ENCODE measurements at regions not wholly inside any gene's neighbourhood (a gene's known extent, or its start where the extent isn't known, plus 50 kb on each side); places are given as distances from the start of the nearest gene placed in this dataset.

DNA sequence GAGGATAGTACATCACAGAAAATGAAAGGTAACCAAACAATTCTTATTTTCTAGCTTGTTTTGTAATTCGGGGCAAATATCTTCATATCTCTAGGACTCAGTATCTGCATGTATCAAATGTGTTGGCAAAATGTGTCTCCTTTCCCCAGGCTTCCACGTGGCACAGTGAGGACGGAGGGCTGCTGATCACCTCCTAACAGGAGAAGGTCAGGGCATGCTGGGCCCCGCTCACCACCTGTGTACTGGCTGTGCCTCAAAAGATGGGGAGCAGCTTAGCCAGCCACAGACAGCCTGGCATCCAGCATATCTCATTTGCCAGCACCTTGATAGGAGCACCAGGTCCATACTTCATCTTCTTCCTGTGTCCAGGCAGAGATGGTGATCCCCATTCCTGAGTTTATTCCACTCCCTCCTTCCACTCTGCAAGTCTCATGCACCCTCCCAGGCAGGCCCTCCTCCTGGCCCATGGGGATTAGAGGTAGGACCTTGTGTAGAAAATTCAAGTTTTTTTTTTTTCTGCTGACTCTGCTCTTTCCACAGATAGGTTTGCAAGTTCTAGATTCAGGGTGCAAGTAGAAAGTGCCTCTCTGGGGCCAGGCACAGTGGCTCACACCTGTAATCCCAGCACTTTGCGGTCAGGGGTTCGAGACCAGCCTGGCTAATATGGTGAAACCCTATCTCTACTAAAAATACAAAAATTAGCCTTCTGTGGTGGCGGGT, 1639.0 kb upstream of the SLC10A2 start:
- Histone ChIP-seq H3K36me3 (ENCODE audit: insufficient read depth, low read length) (no peaks in the 10 kb centered on the region), H3K27ac (no peak overlapping the region), H3K4me3 (no peak overlapping the region), H3K9me3 (ENCODE audit: low read depth, low read length) (no peaks in the 10 kb centered on the region), H3K9ac (ENCODE audit: insufficient read length) (no peak overlapping the region)
- no peak for DNase-seq (ENCODE audit: low read depth, low spot score)
- TF ChIP-seq POLR2AphosphoS5 (IDR thresholded peaks at IDR 0.05; ENCODE audit: borderline replicate concordance, low read depth, low read length) (no peak), EZH2 (IDR thresholded peaks at IDR 0.05) (no peak), FOXP2 (optimal IDR thresholded peaks at IDR 0.05; ENCODE audit: control extremely low read depth, extremely low read length, insufficient read depth) (no peak)

DNA sequence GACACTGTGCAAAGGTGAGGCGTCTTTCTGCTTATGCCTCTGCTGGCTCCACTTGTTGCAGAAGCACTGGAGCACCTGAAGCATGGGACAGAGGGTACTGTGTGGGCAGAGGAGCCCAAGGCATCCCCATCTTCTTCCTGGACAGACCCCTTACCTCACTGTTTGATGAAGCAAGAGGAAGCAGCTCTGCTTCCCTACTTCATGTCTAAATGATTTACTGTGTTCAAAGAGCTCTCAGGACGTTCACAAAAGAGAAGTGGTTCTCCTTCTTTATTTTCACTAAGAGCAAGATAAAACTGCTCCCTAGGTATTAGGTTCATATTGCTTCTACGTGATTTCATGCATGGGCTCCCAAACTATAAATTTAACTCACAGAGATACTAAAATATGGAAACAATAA, 1635.4 kb upstream of the SLC10A2 start:
- H3K27ac ChIP-seq: no peak overlapping the region
- no peak for DNase-seq (ENCODE audit: low read depth, low spot score)
- no peaks in the 10 kb centered on the region for H3K9me3 ChIP-seq (ENCODE audit: low read depth, low read length)
- H3K4me3 ChIP-seq: no peak overlapping the region
- TF ChIP-seq EZH2 (IDR thresholded peaks at IDR 0.05) (no peak), POLR2AphosphoS5 (IDR thresholded peaks at IDR 0.05; ENCODE audit: borderline replicate concordance, low read depth, low read length) (no peak), FOXP2 (optimal IDR thresholded peaks at IDR 0.05; ENCODE audit: control extremely low read depth, extremely low read length, insufficient read depth) (no peak)
- no peaks in the 10 kb centered on the region for H3K36me3 ChIP-seq (ENCODE audit: insufficient read depth, low read length)
- H3K9ac ChIP-seq (ENCODE audit: insufficient read length): no peak overlapping the region

DNA sequence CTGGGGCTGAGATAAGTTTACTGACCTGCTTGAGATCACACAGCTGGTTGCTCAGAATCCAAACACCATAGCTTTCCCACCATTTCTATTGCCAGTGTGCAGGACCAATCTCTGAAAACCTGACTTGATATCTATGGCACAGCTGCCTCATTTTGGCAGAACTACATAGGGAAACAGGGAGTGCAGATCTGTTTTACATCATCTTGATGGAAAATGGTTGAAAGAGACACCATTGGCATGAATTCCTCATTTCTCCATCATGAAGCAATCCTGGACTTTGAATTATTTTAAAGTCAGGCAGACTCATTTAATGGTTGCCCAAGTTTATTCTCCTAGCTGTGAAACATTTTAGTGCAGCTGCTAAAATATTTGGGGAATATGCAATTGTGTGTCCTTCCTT, 1628.2 kb upstream of the SLC10A2 start:
- no peaks in the 10 kb centered on the region for H3K36me3 ChIP-seq (ENCODE audit: insufficient read depth, low read length)
- no peaks in the 10 kb centered on the region for H3K9me3 ChIP-seq (ENCODE audit: low read depth, low read length)
- no peak overlapping the region for H3K4me3 ChIP-seq
- TF ChIP-seq FOXP2 (optimal IDR thresholded peaks at IDR 0.05; ENCODE audit: control extremely low read depth, extremely low read length, insufficient read depth) (no peak), EZH2 (IDR thresholded peaks at IDR 0.05) (no peak)
- H3K9ac ChIP-seq (ENCODE audit: insufficient read length): no peak overlapping the region
- no peak for DNase-seq (ENCODE audit: low read depth, low spot score)
- no peak overlapping the region for H3K27ac ChIP-seq

DNA sequence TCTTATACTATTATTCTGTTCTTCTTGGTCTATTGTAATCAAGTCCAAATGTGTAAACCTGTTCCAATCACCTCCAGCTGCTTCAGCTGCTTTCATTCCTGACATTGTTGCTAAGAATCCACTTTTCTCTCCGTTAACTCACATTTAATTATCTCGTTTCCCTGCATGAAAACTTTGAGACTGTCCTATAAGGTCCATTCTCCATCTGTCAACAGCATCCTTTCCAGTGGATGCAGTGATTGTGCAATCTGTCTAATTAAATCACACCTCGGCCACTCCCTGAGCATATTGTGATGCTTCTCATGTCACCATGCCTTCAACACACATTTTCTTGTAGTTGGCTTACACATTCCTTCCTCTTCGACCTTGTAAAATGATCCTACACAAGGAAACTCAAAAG, 1626.9 kb upstream of the SLC10A2 start:
- no peak for DNase-seq (ENCODE audit: low read depth, low spot score)
- Histone ChIP-seq H3K27ac (no peak overlapping the region), H3K9ac (ENCODE audit: insufficient read length) (no peak overlapping the region), H3K4me3 (no peak overlapping the region), H3K9me3 (ENCODE audit: low read depth, low read length) (no peaks in the 10 kb centered on the region), H3K36me3 (ENCODE audit: insufficient read depth, low read length) (no peaks in the 10 kb centered on the region)
- no peak for TF ChIP-seq FOXP2 (optimal IDR thresholded peaks at IDR 0.05; ENCODE audit: control extremely low read depth, extremely low read length, insufficient read depth)
- TF ChIP-seq EZH2 (IDR thresholded peaks at IDR 0.05): no peak
- TF ChIP-seq POLR2AphosphoS5 (IDR thresholded peaks at IDR 0.05; ENCODE audit: borderline replicate concordance, low read depth, low read length): no peak

DNA sequence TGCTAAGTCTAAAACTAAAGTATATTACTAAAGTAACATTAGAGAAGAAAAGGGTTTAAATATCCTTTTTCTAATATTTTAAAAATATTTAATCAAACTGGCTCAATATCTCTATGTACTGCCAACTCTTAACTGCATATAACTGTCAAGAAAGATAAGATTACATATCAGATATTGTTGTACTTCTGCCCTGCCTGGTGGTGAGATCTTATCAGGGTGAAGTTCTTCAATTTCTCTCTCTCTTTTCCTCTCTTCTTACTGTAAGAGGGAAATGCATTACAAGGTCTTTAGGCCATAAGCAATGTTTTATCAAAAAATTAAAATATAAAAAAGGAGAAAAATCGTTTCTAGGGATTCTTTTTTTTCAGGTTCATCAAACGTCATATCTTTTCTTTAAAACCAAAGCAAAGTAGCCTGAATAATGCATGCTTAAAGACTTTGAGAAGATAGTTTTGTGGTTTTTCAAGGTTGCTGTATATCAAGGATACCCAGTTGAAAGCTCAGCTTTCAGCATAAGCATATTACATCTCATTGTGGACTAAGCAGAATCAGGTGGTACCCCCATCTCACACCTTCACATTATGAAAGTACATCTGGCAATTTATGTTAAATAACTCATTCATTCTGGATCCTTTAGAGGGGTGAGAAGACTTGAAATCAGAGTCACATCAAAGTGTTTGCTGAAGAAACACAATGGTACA, 1625.7 kb upstream of the SLC10A2 start:
- TF ChIP-seq POLR2AphosphoS5 (IDR thresholded peaks at IDR 0.05; ENCODE audit: borderline replicate concordance, low read depth, low read length) (no peak), FOXP2 (optimal IDR thresholded peaks at IDR 0.05; ENCODE audit: control extremely low read depth, extremely low read length, insufficient read depth) (no peak), EZH2 (IDR thresholded peaks at IDR 0.05) (no peak)
- no peak overlapping the region for H3K27ac ChIP-seq
- H3K4me3 ChIP-seq: no peak overlapping the region
- DNase-seq (ENCODE audit: low read depth, low spot score): no peak
- H3K9me3 ChIP-seq (ENCODE audit: low read depth, low read length): no peaks in the 10 kb centered on the region
- H3K9ac ChIP-seq (ENCODE audit: insufficient read length): no peak overlapping the region
- no peaks in the 10 kb centered on the region for H3K36me3 ChIP-seq (ENCODE audit: insufficient read depth, low read length)

DNA sequence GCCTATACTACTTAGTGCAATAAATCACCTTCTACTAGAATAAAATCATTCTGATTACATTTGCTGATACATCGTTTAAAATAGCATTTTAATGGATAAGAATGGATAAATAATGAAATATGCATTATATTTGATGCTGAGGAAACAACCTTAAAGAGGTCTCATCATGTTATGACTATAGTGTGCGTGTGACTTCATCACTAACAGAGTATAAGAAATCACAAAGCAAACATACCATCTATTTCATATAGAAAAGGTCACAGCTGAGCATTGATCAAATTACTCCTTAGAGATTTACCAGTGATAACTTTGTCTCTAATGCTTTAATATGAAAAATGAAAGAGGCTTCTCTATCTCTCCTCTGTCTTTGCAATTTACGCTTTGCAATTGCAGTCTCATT, 1620.3 kb upstream of the SLC10A2 start:
- Histone ChIP-seq H3K36me3 (ENCODE audit: insufficient read depth, low read length) (no peaks in the 10 kb centered on the region), H3K4me3 (no peak overlapping the region), H3K9ac (ENCODE audit: insufficient read length) (no peak overlapping the region), H3K27ac (no peak overlapping the region), H3K9me3 (ENCODE audit: low read depth, low read length) (no peaks in the 10 kb centered on the region)
- TF ChIP-seq EZH2 (IDR thresholded peaks at IDR 0.05) (no peak), FOXP2 (optimal IDR thresholded peaks at IDR 0.05; ENCODE audit: control extremely low read depth, extremely low read length, insufficient read depth) (no peak), POLR2AphosphoS5 (IDR thresholded peaks at IDR 0.05; ENCODE audit: borderline replicate concordance, low read depth, low read length) (no peak)
- no peak for DNase-seq (ENCODE audit: low read depth, low spot score)

DNA sequence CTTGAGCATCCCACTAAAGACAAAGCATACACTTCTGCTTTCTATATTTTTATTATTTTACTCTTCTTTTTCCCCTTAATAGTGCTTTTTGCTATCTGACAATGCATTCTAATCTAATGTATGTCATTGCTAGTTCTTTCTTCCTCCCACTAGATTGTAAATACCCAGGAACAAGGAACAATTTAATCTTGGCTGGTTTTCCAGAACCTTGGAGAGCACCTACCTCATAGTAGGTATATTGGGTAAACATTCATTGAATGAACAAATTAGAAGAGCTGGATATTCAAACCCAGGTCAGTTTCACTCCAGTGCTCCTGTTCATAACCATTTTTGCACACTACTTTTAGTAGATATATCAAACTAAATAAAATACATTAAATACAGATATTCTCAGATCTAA, 1617.6 kb upstream of the SLC10A2 start:
- no peak overlapping the region for H3K27ac ChIP-seq
- TF ChIP-seq POLR2AphosphoS5 (IDR thresholded peaks at IDR 0.05; ENCODE audit: borderline replicate concordance, low read depth, low read length) (no peak), FOXP2 (optimal IDR thresholded peaks at IDR 0.05; ENCODE audit: control extremely low read depth, extremely low read length, insufficient read depth) (no peak), EZH2 (IDR thresholded peaks at IDR 0.05) (no peak)
- H3K9me3 ChIP-seq (ENCODE audit: low read depth, low read length): no peaks in the 10 kb centered on the region
- no peak overlapping the region for H3K4me3 ChIP-seq
- H3K36me3 ChIP-seq (ENCODE audit: insufficient read depth, low read length): no peaks in the 10 kb centered on the region
- no peak overlapping the region for H3K9ac ChIP-seq (ENCODE audit: insufficient read length)
- no peak for DNase-seq (ENCODE audit: low read depth, low spot score)

DNA sequence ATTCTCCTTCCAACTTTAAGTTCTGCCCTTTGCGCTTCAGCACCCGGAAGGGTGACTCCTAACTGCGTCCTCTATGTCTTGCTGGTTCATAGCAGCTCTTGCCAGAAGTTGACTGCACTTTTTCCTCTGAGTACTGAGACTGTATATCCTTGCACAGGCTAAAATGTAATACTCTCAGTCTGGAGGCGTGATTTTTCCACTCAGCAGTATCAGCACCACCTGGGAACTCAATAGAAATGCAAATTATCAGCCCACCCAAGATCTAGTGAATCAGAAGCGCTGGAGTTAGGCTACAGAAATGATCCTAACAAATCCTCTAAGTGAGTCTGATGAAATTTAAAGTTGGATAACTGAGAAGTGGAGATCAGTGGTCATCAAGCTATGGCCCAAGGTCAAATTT, 1611.9 kb upstream of the SLC10A2 start:
- no peaks in the 10 kb centered on the region for H3K36me3 ChIP-seq (ENCODE audit: insufficient read depth, low read length)
- H3K9ac ChIP-seq (ENCODE audit: insufficient read length): no peak overlapping the region
- H3K27ac ChIP-seq: no peak overlapping the region
- no peak for TF ChIP-seq FOXP2 (optimal IDR thresholded peaks at IDR 0.05; ENCODE audit: control extremely low read depth, extremely low read length, insufficient read depth)
- TF ChIP-seq EZH2 (IDR thresholded peaks at IDR 0.05): no peak
- TF ChIP-seq POLR2AphosphoS5 (IDR thresholded peaks at IDR 0.05; ENCODE audit: borderline replicate concordance, low read depth, low read length): no peak
- H3K9me3 ChIP-seq (ENCODE audit: low read depth, low read length): no peaks in the 10 kb centered on the region
- no peak for DNase-seq (ENCODE audit: low read depth, low spot score)
- no peak overlapping the region for H3K4me3 ChIP-seq

Data from SK-N-MC (cell line).